Prostate gland (tissue), 2 donors: ENCODE measurements at regions not wholly inside any gene's neighbourhood (a gene's known extent, or its start where the extent isn't known, plus 50 kb on each side); places are given as distances from the start of the nearest gene placed in this dataset.

Experiments
- CTCF ChIP-seq, 4 experiments: fragments of 200-600 bp in 2 of 4; fragments of 450-650 bp in 2 of 4; sonication (generic) in 2 of 4; IDR thresholded peaks; 1 replicate in 3 of 4; 2 replicates in 1 of 4; pipeline ENCODE4 v1.5.1; 2016 to 2019; ENCODE audit warnings: antibody characterized with exemption in 4 of 4, mild to moderate bottlenecking in 2 of 4, moderate library complexity in 2 of 4
- POLR2A ChIP-seq: fragments of 450-650 bp; IDR thresholded peaks from one replicate; pipeline ENCODE4 v1.6.1; 2016; ENCODE audit warnings: antibody characterized with exemption, mild to moderate bottlenecking
- POLR2AphosphoS5 ChIP-seq: sonication (generic); formaldehyde crosslinking; IDR thresholded peaks from one replicate; pipeline ENCODE4 v1.6.1; 2017; ENCODE audit warnings: antibody characterized with exemption

- TF ChIP-seq POLR2A: no peak
- TF ChIP-seq CTCF (IDR thresholded peaks at IDR 0.05): no peak
- TF ChIP-seq POLR2AphosphoS5: no peak
Measured at GRCh38 chr4:20487446-20487845, 212.8 kb upstream of the PACRGL start.
